SK-MEL-5 (cell line): ENCODE measurements at regions not wholly inside any gene's neighbourhood (a gene's known extent, or its start where the extent isn't known, plus 50 kb on each side); places are given as distances from the start of the nearest gene placed in this dataset.

Source experiments
- DNase-seq: peaks from one replicate; pipeline ENCODE4 v3.0.0-alpha.2; 2016; ENCODE audit warnings: low read depth, low spot score
- in situ Hi-C: cut with HindIII; loops from 2 replicates; pipeline ENCODE4 v1.10.0; 2016; ENCODE audit warnings: low sequenced_read_pairs, high pct_unique_total_duplicates, low pct_unique_long_range_greater_than_20kb

- in situ Hi-C loops = no loop called here
- DNase-seq = peak; percentile 58
These were observed 115.8 kb upstream of the MAP3K1 start for GRCh38 chr5:56699538-56699937.

GRCh38 chr5:56698463-56699381 is 116.6 kb upstream of the MAP3K1 start:
- in situ Hi-C loops = no loop called here
- DNase-seq = peak; percentile 44

- in situ Hi-C loops = no loop called here
- DNase-seq = no peak
These were observed 118.4 kb upstream of the MAP3K1 start for GRCh38 chr5:56696900-56697299.

GRCh38 chr5:56693220-56693579 is 122.1 kb upstream of the MAP3K1 start:
- in situ Hi-C loops = no loop called here
- no peak for DNase-seq

- no peak for DNase-seq
- in situ Hi-C loops = no loop called here
These were observed 122.8 kb upstream of the MAP3K1 start for GRCh38 chr5:56692359-56693219.

- in situ Hi-C loops = no loop called here
- no peak for DNase-seq
These were observed 126.9 kb upstream of the MAP3K1 start for GRCh38 chr5:56688402-56688801.

GRCh38 chr5:56686337-56687195 is 128.8 kb upstream of the MAP3K1 start:
- in situ Hi-C loops = no loop called here
- DNase-seq = no peak

GRCh38 chr5:56685503-56686217 is 129.7 kb upstream of the MAP3K1 start:
- DNase-seq = no peak
- in situ Hi-C loops = no loop called here

GRCh38 chr5:56684159-56684558 is 131.2 kb upstream of the MAP3K1 start:
- in situ Hi-C loops = no loop called here
- no peak for DNase-seq

- DNase-seq = no peak
- in situ Hi-C loops = no loop called here
These were observed 131.6 kb upstream of the MAP3K1 start for GRCh38 chr5:56683733-56684132.

GRCh38 chr5:56683281-56683680 is 132.1 kb upstream of the MAP3K1 start:
- no peak for DNase-seq
- in situ Hi-C loops = no loop called here

- in situ Hi-C loops = no loop called here
- DNase-seq = no peak
These were observed 134.0 kb upstream of the MAP3K1 start for GRCh38 chr5:56681346-56681745.

GRCh38 chr5:56680731-56681130 is 134.6 kb upstream of the MAP3K1 start:
- in situ Hi-C loops = no loop called here
- no peak for DNase-seq

- in situ Hi-C loops = no loop called here
These were observed 137.6 kb upstream of the MAP3K1 start for GRCh38 chr5:56677690-56678305.

GRCh38 chr5:56676091-56676768 is 139.1 kb upstream of the MAP3K1 start:
- DNase-seq = peak; percentile 96
- in situ Hi-C loops = no loop called here

More at GRCh38 chr5:56677690-56678305, 137.6 kb upstream of the MAP3K1 start:
- DNase-seq = no peak

GRCh38 chr5:56674441-56674840 is 140.9 kb upstream of the MAP3K1 start:
- no peak for DNase-seq
- in situ Hi-C loops = no loop called here
